ENCODE measurements at regions not wholly inside any gene's neighbourhood (a gene's known extent, or its start where the extent isn't known, plus 50 kb on each side); places are given as distances from the start of the nearest gene placed in this dataset.

GRCh38 chr18:61967252-61967891 is 74.6 kb upstream of the RNF152 start:
- H3K27ac ChIP-seq (ENCODE audit: insufficient read depth, low read length, poor library complexity, severe bottlenecking), result no peak overlapping the region
- H3K36me3 ChIP-seq (ENCODE audit: control insufficient read depth, insufficient read depth, low read length), result no peaks in the 10 kb centered on the region
- H3K9me3 ChIP-seq (ENCODE audit: control insufficient read depth, low read length), result no peaks in the 10 kb centered on the region
- H3K4me3 ChIP-seq (ENCODE audit: insufficient read depth, low read depth, low read length, poor library complexity, severe bottlenecking), result no peak overlapping the region
- DNase-seq, result no peak
- no peaks in the 10 kb centered on the region for H3K27me3 ChIP-seq (replicated peaks; ENCODE audit: control insufficient read depth, insufficient read depth, low read length, poor library complexity, severe bottlenecking)
- no peaks in the 10 kb centered on the region for H3K4me1 ChIP-seq (ENCODE audit: control insufficient read depth, insufficient read depth, low read length, poor library complexity, severe bottlenecking)

- Histone ChIP-seq H3K27me3 (replicated peaks; ENCODE audit: control insufficient read depth, insufficient read depth, low read length, poor library complexity, severe bottlenecking) (no peaks in the 10 kb centered on the region), H3K27ac (ENCODE audit: insufficient read depth, low read length, poor library complexity, severe bottlenecking) (no peak overlapping the region), H3K9me3 (ENCODE audit: control insufficient read depth, low read length) (no peaks in the 10 kb centered on the region), H3K4me3 (ENCODE audit: insufficient read depth, low read depth, low read length, poor library complexity, severe bottlenecking) (no peak overlapping the region), H3K4me1 (ENCODE audit: control insufficient read depth, insufficient read depth, low read length, poor library complexity, severe bottlenecking) (no peaks in the 10 kb centered on the region), H3K36me3 (ENCODE audit: control insufficient read depth, insufficient read depth, low read length) (no peaks in the 10 kb centered on the region)
- DNase-seq, result no peak
These were observed 72.5 kb upstream of the RNF152 start for GRCh38 chr18:61965311-61965710.

- Histone ChIP-seq H3K36me3 (ENCODE audit: control insufficient read depth, insufficient read depth, low read length) (no peaks in the 10 kb centered on the region), H3K4me3 (ENCODE audit: insufficient read depth, low read depth, low read length, poor library complexity, severe bottlenecking) (no peak overlapping the region), H3K27ac (ENCODE audit: insufficient read depth, low read length, poor library complexity, severe bottlenecking) (no peak overlapping the region), H3K27me3 (replicated peaks; ENCODE audit: control insufficient read depth, insufficient read depth, low read length, poor library complexity, severe bottlenecking) (no peaks in the 10 kb centered on the region), H3K4me1 (ENCODE audit: control insufficient read depth, insufficient read depth, low read length, poor library complexity, severe bottlenecking) (no peaks in the 10 kb centered on the region), H3K9me3 (ENCODE audit: control insufficient read depth, low read length) (no peaks in the 10 kb centered on the region)
- DNase-seq, result no peak
These were observed 71.8 kb upstream of the RNF152 start for GRCh38 chr18:61964616-61965015.

GRCh38 chr18:61963705-61964104 is 70.9 kb upstream of the RNF152 start:
- Histone ChIP-seq H3K27ac (ENCODE audit: insufficient read depth, low read length, poor library complexity, severe bottlenecking) (no peak overlapping the region), H3K9me3 (ENCODE audit: control insufficient read depth, low read length) (no peaks in the 10 kb centered on the region), H3K27me3 (replicated peaks; ENCODE audit: control insufficient read depth, insufficient read depth, low read length, poor library complexity, severe bottlenecking) (no peaks in the 10 kb centered on the region), H3K4me1 (ENCODE audit: control insufficient read depth, insufficient read depth, low read length, poor library complexity, severe bottlenecking) (no peaks in the 10 kb centered on the region), H3K36me3 (ENCODE audit: control insufficient read depth, insufficient read depth, low read length) (no peaks in the 10 kb centered on the region), H3K4me3 (ENCODE audit: insufficient read depth, low read depth, low read length, poor library complexity, severe bottlenecking) (no peak overlapping the region)
- DNase-seq, result no peak

- Histone ChIP-seq H3K9me3 (ENCODE audit: control insufficient read depth, low read length) (no peaks in the 10 kb centered on the region), H3K27ac (ENCODE audit: insufficient read depth, low read length, poor library complexity, severe bottlenecking) (no peak overlapping the region), H3K27me3 (replicated peaks; ENCODE audit: control insufficient read depth, insufficient read depth, low read length, poor library complexity, severe bottlenecking) (no peaks in the 10 kb centered on the region), H3K4me3 (ENCODE audit: insufficient read depth, low read depth, low read length, poor library complexity, severe bottlenecking) (no peak overlapping the region), H3K36me3 (ENCODE audit: control insufficient read depth, insufficient read depth, low read length) (no peaks in the 10 kb centered on the region), H3K4me1 (ENCODE audit: control insufficient read depth, insufficient read depth, low read length, poor library complexity, severe bottlenecking) (no peaks in the 10 kb centered on the region)
- no peak for DNase-seq
These were observed 65.2 kb upstream of the RNF152 start for GRCh38 chr18:61957801-61958516.

GRCh38 chr18:61955644-61956043 is 62.8 kb upstream of the RNF152 start:
- H3K36me3 ChIP-seq (ENCODE audit: control insufficient read depth, insufficient read depth, low read length), result no peaks in the 10 kb centered on the region
- H3K27me3 ChIP-seq (replicated peaks; ENCODE audit: control insufficient read depth, insufficient read depth, low read length, poor library complexity, severe bottlenecking), result no peaks in the 10 kb centered on the region
- no peaks in the 10 kb centered on the region for H3K9me3 ChIP-seq (ENCODE audit: control insufficient read depth, low read length)
- DNase-seq, result no peak
- H3K4me3 ChIP-seq (ENCODE audit: insufficient read depth, low read depth, low read length, poor library complexity, severe bottlenecking), result no peak overlapping the region
- no peaks in the 10 kb centered on the region for H3K4me1 ChIP-seq (ENCODE audit: control insufficient read depth, insufficient read depth, low read length, poor library complexity, severe bottlenecking)
- no peak overlapping the region for H3K27ac ChIP-seq (ENCODE audit: insufficient read depth, low read length, poor library complexity, severe bottlenecking)

GRCh38 chr18:61954096-61954746 is 61.4 kb upstream of the RNF152 start:
- H3K9me3 ChIP-seq (ENCODE audit: control insufficient read depth, low read length), result no peaks in the 10 kb centered on the region
- no peaks in the 10 kb centered on the region for H3K27me3 ChIP-seq (replicated peaks; ENCODE audit: control insufficient read depth, insufficient read depth, low read length, poor library complexity, severe bottlenecking)
- no peak overlapping the region for H3K27ac ChIP-seq (ENCODE audit: insufficient read depth, low read length, poor library complexity, severe bottlenecking)
- no peaks in the 10 kb centered on the region for H3K4me1 ChIP-seq (ENCODE audit: control insufficient read depth, insufficient read depth, low read length, poor library complexity, severe bottlenecking)
- DNase-seq, result no peak
- no peak overlapping the region for H3K4me3 ChIP-seq (ENCODE audit: insufficient read depth, low read depth, low read length, poor library complexity, severe bottlenecking)
- no peaks in the 10 kb centered on the region for H3K36me3 ChIP-seq (ENCODE audit: control insufficient read depth, insufficient read depth, low read length)

- H3K27me3 ChIP-seq (replicated peaks; ENCODE audit: control insufficient read depth, insufficient read depth, low read length, poor library complexity, severe bottlenecking), result no peaks in the 10 kb centered on the region
- no peaks in the 10 kb centered on the region for H3K9me3 ChIP-seq (ENCODE audit: control insufficient read depth, low read length)
- DNase-seq, result no peak
- H3K4me3 ChIP-seq (ENCODE audit: insufficient read depth, low read depth, low read length, poor library complexity, severe bottlenecking), result no peak overlapping the region
- no peaks in the 10 kb centered on the region for H3K36me3 ChIP-seq (ENCODE audit: control insufficient read depth, insufficient read depth, low read length)
- H3K4me1 ChIP-seq (ENCODE audit: control insufficient read depth, insufficient read depth, low read length, poor library complexity, severe bottlenecking), result no peaks in the 10 kb centered on the region
- H3K27ac ChIP-seq (ENCODE audit: insufficient read depth, low read length, poor library complexity, severe bottlenecking), result no peak overlapping the region
These were observed 60.8 kb upstream of the RNF152 start for GRCh38 chr18:61953641-61954040.

GRCh38 chr18:61953161-61953560 is 60.4 kb upstream of the RNF152 start:
- Histone ChIP-seq H3K36me3 (ENCODE audit: control insufficient read depth, insufficient read depth, low read length) (no peaks in the 10 kb centered on the region), H3K27ac (ENCODE audit: insufficient read depth, low read length, poor library complexity, severe bottlenecking) (no peak overlapping the region), H3K4me1 (ENCODE audit: control insufficient read depth, insufficient read depth, low read length, poor library complexity, severe bottlenecking) (no peaks in the 10 kb centered on the region), H3K9me3 (ENCODE audit: control insufficient read depth, low read length) (no peaks in the 10 kb centered on the region), H3K27me3 (replicated peaks; ENCODE audit: control insufficient read depth, insufficient read depth, low read length, poor library complexity, severe bottlenecking) (no peaks in the 10 kb centered on the region), H3K4me3 (ENCODE audit: insufficient read depth, low read depth, low read length, poor library complexity, severe bottlenecking) (no peak overlapping the region)
- DNase-seq, result no peak

- Histone ChIP-seq H3K36me3 (ENCODE audit: control insufficient read depth, insufficient read depth, low read length) (no peaks in the 10 kb centered on the region), H3K4me3 (ENCODE audit: insufficient read depth, low read depth, low read length, poor library complexity, severe bottlenecking) (no peak overlapping the region), H3K4me1 (ENCODE audit: control insufficient read depth, insufficient read depth, low read length, poor library complexity, severe bottlenecking) (no peaks in the 10 kb centered on the region), H3K27me3 (replicated peaks; ENCODE audit: control insufficient read depth, insufficient read depth, low read length, poor library complexity, severe bottlenecking) (no peaks in the 10 kb centered on the region), H3K27ac (ENCODE audit: insufficient read depth, low read length, poor library complexity, severe bottlenecking) (no peak overlapping the region), H3K9me3 (ENCODE audit: control insufficient read depth, low read length) (no peaks in the 10 kb centered on the region)
- DNase-seq, result no peak
These were observed 58.6 kb upstream of the RNF152 start for GRCh38 chr18:61951396-61951795.

Measured in effector memory CD4-positive, alpha-beta T cell (primary cell).